H1 (cell line): ENCODE measurements at regions not wholly inside any gene's neighbourhood (a gene's known extent, or its start where the extent isn't known, plus 50 kb on each side); places are given as distances from the start of the nearest gene placed in this dataset.

ENCODE experiments used
- BACH1 ChIP-seq: IDR thresholded peaks from 2 replicates; pipeline ENCODE4 v1.6.1; 2012; ENCODE audit warnings: low read length, improper control_type of control experiment
- HDAC6 ChIP-seq: IDR thresholded peaks from one replicate; pipeline ENCODE4 v1.7.1; 2012; ENCODE audit warnings: low read depth, mild to moderate bottlenecking, inconsistent platforms, low read length, moderate library complexity

DNA sequence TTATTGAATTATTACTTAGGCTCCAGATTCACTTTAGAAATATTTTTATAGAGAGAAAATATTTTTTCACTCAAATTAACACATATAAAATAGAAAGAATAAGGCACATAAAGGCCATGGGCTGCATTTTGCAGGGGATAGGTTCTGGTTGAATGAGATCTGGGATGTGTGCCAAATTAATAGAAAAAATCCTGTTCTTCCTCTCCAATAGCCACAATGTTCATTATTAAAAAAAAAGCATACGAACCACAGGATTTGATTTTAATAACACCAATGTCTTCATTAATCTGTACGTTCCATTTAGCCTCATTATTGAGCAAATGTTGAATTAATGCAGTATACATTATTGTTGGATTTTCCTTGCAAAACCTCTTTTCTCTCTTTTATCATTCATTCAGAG lies 622.8 kb upstream of the AGTR1 start (continued):
- TF ChIP-seq HDAC6 (no peak), BACH1 (no peak)
